Islet of Langerhans (tissue), 1 donor: ENCODE measurements at regions not wholly inside any gene's neighbourhood (a gene's known extent, or its start where the extent isn't known, plus 50 kb on each side); places are given as distances from the start of the nearest gene placed in this dataset.
"Not testable (repeated sequence)": the region's sequence is repeated elsewhere in the genome, so short reads cannot be mapped to it uniquely, and the experiment has no call there.

Source experiments
- FAIRE-seq: peaks from one replicate; lab custom pipeline; 2011; peaks lifted over from hg19 to GRCh38; lab: Jason Lieb, UNC

GRCh38 chr2:65602603-65603235 lies 170.3 kb upstream of the SPRED2 start:
- no peak for FAIRE-seq

GRCh38 chr2:65600871-65601270 lies 168.5 kb upstream of the SPRED2 start:
- FAIRE-seq, result not testable (repeated sequence)

- FAIRE-seq, result not testable (repeated sequence)
These were observed 168.0 kb upstream of the SPRED2 start for GRCh38 chr2:65600351-65600750.

- no peak for FAIRE-seq
These were observed 167.3 kb upstream of the SPRED2 start for GRCh38 chr2:65599693-65600092.

- no peak for FAIRE-seq
These were observed 166.6 kb upstream of the SPRED2 start for GRCh38 chr2:65598996-65599395.

GRCh38 chr2:65598264-65598663 lies 165.9 kb upstream of the SPRED2 start:
- no peak for FAIRE-seq

- no peak for FAIRE-seq
These were observed 163.2 kb upstream of the SPRED2 start for GRCh38 chr2:65595630-65596029.

GRCh38 chr2:65594150-65594549 lies 161.8 kb upstream of the SPRED2 start:
- no peak for FAIRE-seq

- FAIRE-seq, result no peak
These were observed 157.3 kb upstream of the SPRED2 start for GRCh38 chr2:65589667-65590066.

- FAIRE-seq, result no peak
These were observed 155.4 kb upstream of the SPRED2 start for GRCh38 chr2:65587779-65588178.

GRCh38 chr2:65586516-65586915 lies 154.1 kb upstream of the SPRED2 start:
- FAIRE-seq, result no peak

- no peak for FAIRE-seq
These were observed 150.7 kb upstream of the SPRED2 start for GRCh38 chr2:65583061-65583460.

- FAIRE-seq, result no peak
These were observed 150.0 kb upstream of the SPRED2 start for GRCh38 chr2:65582364-65582763.

GRCh38 chr2:65580824-65581223 lies 148.4 kb upstream of the SPRED2 start:
- no peak for FAIRE-seq

GRCh38 chr2:65579506-65580235 lies 147.3 kb upstream of the SPRED2 start:
- no peak for FAIRE-seq

GRCh38 chr2:65577654-65578053 lies 145.3 kb upstream of the SPRED2 start:
- FAIRE-seq, result no peak

- FAIRE-seq, result no peak
These were observed 144.6 kb upstream of the SPRED2 start for GRCh38 chr2:65576861-65577601.

GRCh38 chr2:65576278-65576677 lies 143.9 kb upstream of the SPRED2 start:
- no peak for FAIRE-seq

- no peak for FAIRE-seq
These were observed 142.6 kb upstream of the SPRED2 start for GRCh38 chr2:65574993-65575392.

GRCh38 chr2:65568656-65569440 lies 136.4 kb upstream of the SPRED2 start:
- not testable (repeated sequence) for FAIRE-seq

GRCh38 chr2:65566617-65567016 lies 134.2 kb upstream of the SPRED2 start:
- no peak for FAIRE-seq

GRCh38 chr2:65565681-65566080 lies 133.3 kb upstream of the SPRED2 start:
- FAIRE-seq, result no peak

- no peak for FAIRE-seq
These were observed 131.9 kb upstream of the SPRED2 start for GRCh38 chr2:65564299-65564698.
